LNCAP (cell line): ENCODE measurements at regions not wholly inside any gene's neighbourhood (a gene's known extent, or its start where the extent isn't known, plus 50 kb on each side); places are given as distances from the start of the nearest gene placed in this dataset.

ENCODE experiments used
- CTCF ChIP-seq: fragments of 450-650 bp; IDR thresholded peaks from 2 replicates; pipeline ENCODE4 v1.5.1; 2017; ENCODE audit warnings: mild to moderate bottlenecking

GRCh38 chr3:14352002-14352627, 50.3 kb upstream of the SLC6A6 start:
- no peak for TF ChIP-seq CTCF
